K562 (cell line): ENCODE measurements at regions not wholly inside any gene's neighbourhood (a gene's known extent, or its start where the extent isn't known, plus 50 kb on each side); places are given as distances from the start of the nearest gene placed in this dataset.
A peak's percentile ranks its signal among the peaks of the same experiment; 100 is the strongest.
"Not testable (repeated sequence)": the region's sequence is repeated elsewhere in the genome, so short reads cannot be mapped to it uniquely, and the experiment has no call there.

ENCODE experiments used
- AFF4 ChIP-seq: sonication (generic); formaldehyde crosslinking; IDR thresholded peaks from 2 replicates; pipeline ENCODE4 v1.8.0; 2023; ENCODE audit warnings: mild to moderate bottlenecking, missing genetic modification reagents
- ATF4 ChIP-seq: fragments of 450-650 bp; formaldehyde crosslinking; IDR thresholded peaks from 2 replicates; pipeline ENCODE4 v1.4.0; 2022; ENCODE audit warnings: mild to moderate bottlenecking, moderate library complexity
- CREB3L1 ChIP-seq: fragments of 450-650 bp; IDR thresholded peaks from 2 replicates; pipeline ENCODE4 v1.6.1; 2014; ENCODE audit warnings: low read depth, mild to moderate bottlenecking, moderate library complexity, borderline replicate concordance
- ELF1 ChIP-seq: fragments of 200-800 bp; sonication (Bioruptor generic); IDR thresholded peaks from 2 replicates; pipeline ENCODE4 v1.6.1; 2016; ENCODE audit warnings: missing genetic modification characterization, missing compliant biosample characterization
- FOSL1 ChIP-seq: fragments of 200-800 bp; sonication (Bioruptor generic); conservative IDR thresholded peaks from 2 replicates; pipeline ENCODE4 v1.6.1; 2016; ENCODE audit warnings: missing genetic modification characterization, missing compliant biosample characterization
- FOXM1 ChIP-seq, 2 experiments: fragments of 450-650 bp in 1 of 2; sonication (generic) in 1 of 2; formaldehyde crosslinking in 1 of 2; IDR thresholded peaks; 2 replicates each; pipeline versions ENCODE4 v1.6.1 to v1.9.0; 2017 to 2022; ENCODE audit warnings: low read depth in 2 of 2, mild to moderate bottlenecking in 2 of 2, missing genetic modification reagents in 1 of 2, moderate library complexity in 1 of 2
- GTF2B ChIP-seq: IDR thresholded peaks from 2 replicates; pipeline ENCODE4 v1.6.1; 2011; ENCODE audit not compliant: insufficient read length; ENCODE audit errors: extremely low read depth
- HBP1 ChIP-seq: fragments of 450-650 bp; formaldehyde crosslinking; IDR thresholded peaks from 2 replicates; pipeline ENCODE4 v1.4.0; 2022; ENCODE audit warnings: missing genetic modification characterization
- HDAC2 ChIP-seq: fragments of 450-650 bp; IDR thresholded peaks from 2 replicates; pipeline ENCODE4 v1.6.1; 2016; ENCODE audit warnings: mild to moderate bottlenecking
- HLTF ChIP-seq: fragments of 450-650 bp; IDR thresholded peaks from 2 replicates; pipeline ENCODE4 v1.6.1; 2016
- HNRNPL ChIP-seq: fragments of 200-400 bp; formaldehyde crosslinking; IDR thresholded peaks from 2 replicates; pipeline ENCODE4 v1.6.1; 2017; ENCODE audit warnings: low read depth, mild to moderate bottlenecking, low read length
- TFE3 ChIP-seq: fragments of 450-650 bp; formaldehyde crosslinking; IDR thresholded peaks from 2 replicates; pipeline ENCODE4 v1.4.0; 2020; ENCODE audit warnings: mild to moderate bottlenecking, mixed read lengths
- THAP7 ChIP-seq: fragments of 250-450 bp; sonication (Bioruptor Pico); IDR thresholded peaks from 2 replicates; pipeline ENCODE4 v1.5.0; 2021
- ZNF696 ChIP-seq: fragments of 250-450 bp; sonication (Bioruptor Pico); conservative IDR thresholded peaks from 2 replicates; pipeline ENCODE4 v1.4.0; 2020; ENCODE audit warnings: mild to moderate bottlenecking, moderate library complexity
- ZNF717 ChIP-seq: fragments of 250-450 bp; sonication (Bioruptor Pico); IDR thresholded peaks from 2 replicates; pipeline ENCODE4 v1.5.0; 2021

- TF ChIP-seq AFF4 (CRISPR knock-in tag) (peak; percentile 89; the same call in 1 of the 2 replicates), ATF4 (CRISPR knock-in tag) (peak; percentile 84), HNRNPL (peak; percentile 74; the same call in 1 of the 2 replicates), ZNF717 (CRISPR knock-in tag) (peak; percentile 95), CREB3L1 (0 out of 2 replicates have a peak, but pooled peaks have one; percentile 23), FOSL1 (tag) (0 out of 2 replicates have a peak, but pooled peaks have one; percentile 33), ELF1 (tag) (peak; percentile 74), FOXM1 (CRISPR knock-in tag; IDR thresholded peaks at IDR 0.05; ENCODE audit: low read depth) (peak; percentile 59; the same call in 1 of the 2 replicates), TFE3 (CRISPR knock-in tag) (0 out of 2 replicates have a peak, but pooled peaks have one; percentile 2), THAP7 (0 out of 2 replicates have a peak, but pooled peaks have one; percentile 24), GTF2B (peak; percentile 97), HLTF (0 out of 2 replicates have a peak, but pooled peaks have one; percentile 46), HDAC2 (0 out of 2 replicates have a peak, but pooled peaks have one; percentile 41), ZNF696 (peak; percentile 92), HBP1 (CRISPR knock-in tag) (peak; percentile 99)
- TF ChIP-seq FOXM1 (IDR thresholded peaks at IDR 0.05; ENCODE audit: low read depth), result not testable (repeated sequence)
These were observed 52.8 kb downstream of the PPIAL4A start (continued) for GRCh38 chr1:120942218-120942944.
